GM18505 (cell line): ENCODE measurements at regions not wholly inside any gene's neighbourhood (a gene's known extent, or its start where the extent isn't known, plus 50 kb on each side); places are given as distances from the start of the nearest gene placed in this dataset.

ENCODE experiments used
- ATAC-seq: cut with Tn5 transposase; IDR thresholded peaks from one replicate; pipeline ENCODE4 v1.9.1; 2021; ENCODE audit not compliant: unreplicated experiment
- POLR2A ChIP-seq: IDR thresholded peaks from 4 replicates; pipeline ENCODE4 v1.6.1; 2011; ENCODE audit warnings: borderline replicate concordance; ENCODE audit not compliant: insufficient read depth, insufficient read length; ENCODE audit errors: extremely low read depth

GRCh38 chr12:67451206-67451605, 182.0 kb downstream of the CAND1 start:
- no peak for TF ChIP-seq POLR2A
- no peak for ATAC-seq

- ATAC-seq, result peak; percentile 61
- no peak for TF ChIP-seq POLR2A
Measured at GRCh38 chr12:67452119-67452805, 183.1 kb downstream of the CAND1 start.

- TF ChIP-seq POLR2A, result no peak
Measured at GRCh38 chr12:67453191-67453590, 184.0 kb downstream of the CAND1 start.

GRCh38 chr12:67455236-67455635, 186.1 kb downstream of the CAND1 start:
- no peak for TF ChIP-seq POLR2A
- no peak for ATAC-seq

More at GRCh38 chr12:67453191-67453590, 184.0 kb downstream of the CAND1 start:
- ATAC-seq, result no peak

- no peak for ATAC-seq
- TF ChIP-seq POLR2A, result no peak
Measured at GRCh38 chr12:67456431-67456901, 187.3 kb downstream of the CAND1 start.

GRCh38 chr12:67457136-67457535, 188.0 kb downstream of the CAND1 start:
- TF ChIP-seq POLR2A, result no peak
- no peak for ATAC-seq

- no peak for ATAC-seq
- TF ChIP-seq POLR2A, result no peak
Measured at GRCh38 chr12:67457778-67458665, 188.9 kb downstream of the CAND1 start.

GRCh38 chr12:67459173-67459572, 189.4 kb upstream of the DYRK2 start:
- TF ChIP-seq POLR2A, result no peak

GRCh38 chr12:67459578-67459977, 189.0 kb upstream of the DYRK2 start:
- TF ChIP-seq POLR2A, result no peak
- no peak for ATAC-seq

More at GRCh38 chr12:67459173-67459572, 189.4 kb upstream of the DYRK2 start:
- no peak for ATAC-seq

GRCh38 chr12:67460388-67460787, 188.2 kb upstream of the DYRK2 start:
- no peak for ATAC-seq

GRCh38 chr12:67468549-67469245, 179.8 kb upstream of the DYRK2 start:
- no peak for TF ChIP-seq POLR2A

More at GRCh38 chr12:67460388-67460787, 188.2 kb upstream of the DYRK2 start:
- no peak for TF ChIP-seq POLR2A

GRCh38 chr12:67469666-67470065, 178.9 kb upstream of the DYRK2 start:
- ATAC-seq, result no peak
- TF ChIP-seq POLR2A, result no peak

More at GRCh38 chr12:67468549-67469245, 179.8 kb upstream of the DYRK2 start:
- no peak for ATAC-seq

- no peak for ATAC-seq
- TF ChIP-seq POLR2A, result no peak
Measured at GRCh38 chr12:67471810-67472209, 176.7 kb upstream of the DYRK2 start.

GRCh38 chr12:67472539-67472938, 176.0 kb upstream of the DYRK2 start:
- no peak for ATAC-seq
- TF ChIP-seq POLR2A, result no peak
